ENCODE measurements at regions not wholly inside any gene's neighbourhood (a gene's known extent, or its start where the extent isn't known, plus 50 kb on each side); places are given as distances from the start of the nearest gene placed in this dataset.

DNA sequence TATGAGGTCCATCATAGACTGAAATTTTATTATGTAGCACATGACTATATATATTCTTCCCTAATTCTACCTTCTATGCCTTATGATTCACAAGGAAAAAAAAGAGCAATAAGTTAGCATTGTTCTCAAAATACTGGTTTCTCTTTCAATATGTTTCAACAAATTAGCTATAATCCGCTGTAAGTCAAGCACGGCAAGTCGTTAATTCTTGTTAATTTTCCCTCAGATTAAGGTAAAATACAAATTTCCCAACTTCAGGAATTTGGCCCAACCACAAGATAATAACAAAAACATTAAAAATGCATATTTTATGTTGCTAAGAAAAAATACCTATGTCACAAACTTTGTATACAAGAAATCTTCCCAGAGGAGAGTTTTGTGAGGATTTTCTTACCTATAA, 296.5 kb upstream of the GALNTL6 start:
- TF ChIP-seq YY1 (IDR thresholded peaks at IDR 0.05; ENCODE audit: insufficient read depth, insufficient read length) (no peak), ZNF274 (IDR thresholded peaks at IDR 0.05; ENCODE audit: low read depth, low read length) (no peak)

Data from NT2/D1 (cell line).